BE2C (cell line): ENCODE measurements at regions not wholly inside any gene's neighbourhood (a gene's known extent, or its start where the extent isn't known, plus 50 kb on each side); places are given as distances from the start of the nearest gene placed in this dataset.

Source experiments
- DNase-seq: peaks from one replicate; pipeline ENCODE4 v3.0.0-alpha.2; 2020
- H3K27me3 ChIP-seq: fragments of 250-450 bp; sonication (Bioruptor Pico); 2 replicates; pipeline ENCODE4 v1.5.1; 2020; ENCODE audit warnings: mild to moderate bottlenecking
- H3K36me3 ChIP-seq: fragments of 250-450 bp; sonication (Bioruptor Pico); 2 replicates; pipeline ENCODE4 v1.5.1; 2020; ENCODE audit warnings: mild to moderate bottlenecking
- H3K4me1 ChIP-seq: fragments of 250-450 bp; sonication (Bioruptor Pico); 2 replicates; pipeline ENCODE4 v1.5.1; 2020
- H3K4me3 ChIP-seq: 2 replicates; pipeline ENCODE4 v1.5.1; 2011; ENCODE audit warnings: low read depth, low read length
- H3K9me3 ChIP-seq: fragments of 250-450 bp; sonication (Bioruptor Pico); 2 replicates; pipeline ENCODE4 v1.5.1; 2020
- TF ChIP-seq, protein P1 (sequence below): IDR thresholded peaks from 2 replicates; pipeline ENCODE4 v1.5.1; 2012; ENCODE audit warnings: mild to moderate bottlenecking, low read depth, low read length

GRCh38 chr9:8158574-8158973 lies 359.0 kb upstream of the DMAC1 start:
- no peak for DNase-seq
- H3K27me3 ChIP-seq = no peaks in the 10 kb centered on the region
- TF ChIP-seq, protein P1, sequence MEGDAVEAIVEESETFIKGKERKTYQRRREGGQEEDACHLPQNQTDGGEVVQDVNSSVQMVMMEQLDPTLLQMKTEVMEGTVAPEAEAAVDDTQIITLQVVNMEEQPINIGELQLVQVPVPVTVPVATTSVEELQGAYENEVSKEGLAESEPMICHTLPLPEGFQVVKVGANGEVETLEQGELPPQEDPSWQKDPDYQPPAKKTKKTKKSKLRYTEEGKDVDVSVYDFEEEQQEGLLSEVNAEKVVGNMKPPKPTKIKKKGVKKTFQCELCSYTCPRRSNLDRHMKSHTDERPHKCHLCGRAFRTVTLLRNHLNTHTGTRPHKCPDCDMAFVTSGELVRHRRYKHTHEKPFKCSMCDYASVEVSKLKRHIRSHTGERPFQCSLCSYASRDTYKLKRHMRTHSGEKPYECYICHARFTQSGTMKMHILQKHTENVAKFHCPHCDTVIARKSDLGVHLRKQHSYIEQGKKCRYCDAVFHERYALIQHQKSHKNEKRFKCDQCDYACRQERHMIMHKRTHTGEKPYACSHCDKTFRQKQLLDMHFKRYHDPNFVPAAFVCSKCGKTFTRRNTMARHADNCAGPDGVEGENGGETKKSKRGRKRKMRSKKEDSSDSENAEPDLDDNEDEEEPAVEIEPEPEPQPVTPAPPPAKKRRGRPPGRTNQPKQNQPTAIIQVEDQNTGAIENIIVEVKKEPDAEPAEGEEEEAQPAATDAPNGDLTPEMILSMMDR = no peak
- H3K9me3 ChIP-seq = no peaks in the 10 kb centered on the region; the same call in 1 of the 2 replicates
- peaks cover 20% of the 10 kb centered on the region for H3K4me1 ChIP-seq
- no peak overlapping the region for H3K4me3 ChIP-seq
- no peaks in the 10 kb centered on the region for H3K36me3 ChIP-seq

GRCh38 chr9:8157683-8158324 lies 358.2 kb upstream of the DMAC1 start:
- no peak for DNase-seq
- H3K36me3 ChIP-seq = no peaks in the 10 kb centered on the region
- no peak overlapping the region for H3K4me3 ChIP-seq
- peaks cover 13% of the 10 kb centered on the region for H3K4me1 ChIP-seq
- H3K27me3 ChIP-seq = no peaks in the 10 kb centered on the region
- TF ChIP-seq, protein P1 = no peak
- no peaks in the 10 kb centered on the region; the same call in 1 of the 2 replicates for H3K9me3 ChIP-seq

GRCh38 chr9:8156346-8156745 lies 356.8 kb upstream of the DMAC1 start:
- H3K36me3 ChIP-seq = no peaks in the 10 kb centered on the region
- TF ChIP-seq, protein P1 = no peak
- no peak for DNase-seq
- H3K4me3 ChIP-seq = no peak overlapping the region
- H3K27me3 ChIP-seq = no peaks in the 10 kb centered on the region
- H3K4me1 ChIP-seq = peaks cover 13% of the 10 kb centered on the region
- H3K9me3 ChIP-seq = no peaks in the 10 kb centered on the region; the same call in 1 of the 2 replicates

GRCh38 chr9:8155706-8156105 lies 356.1 kb upstream of the DMAC1 start:
- Histone ChIP-seq H3K4me3 (no peak overlapping the region), H3K4me1 (peaks cover 10% of the 10 kb centered on the region), H3K27me3 (no peaks in the 10 kb centered on the region), H3K9me3 (no peaks in the 10 kb centered on the region), H3K36me3 (no peaks in the 10 kb centered on the region)
- DNase-seq = no peak
- TF ChIP-seq, protein P1 = no peak

GRCh38 chr9:8143677-8144076 lies 344.1 kb upstream of the DMAC1 start:
- TF ChIP-seq, protein P1 = no peak
- Histone ChIP-seq H3K27me3 (no peaks in the 10 kb centered on the region), H3K4me3 (no peak overlapping the region), H3K4me1 (0 out of 2 replicates have a peak, but pooled peaks cover 5% of the 10 kb centered on the region), H3K36me3 (no peaks in the 10 kb centered on the region), H3K9me3 (no peaks in the 10 kb centered on the region)
- no peak for DNase-seq

DNA sequence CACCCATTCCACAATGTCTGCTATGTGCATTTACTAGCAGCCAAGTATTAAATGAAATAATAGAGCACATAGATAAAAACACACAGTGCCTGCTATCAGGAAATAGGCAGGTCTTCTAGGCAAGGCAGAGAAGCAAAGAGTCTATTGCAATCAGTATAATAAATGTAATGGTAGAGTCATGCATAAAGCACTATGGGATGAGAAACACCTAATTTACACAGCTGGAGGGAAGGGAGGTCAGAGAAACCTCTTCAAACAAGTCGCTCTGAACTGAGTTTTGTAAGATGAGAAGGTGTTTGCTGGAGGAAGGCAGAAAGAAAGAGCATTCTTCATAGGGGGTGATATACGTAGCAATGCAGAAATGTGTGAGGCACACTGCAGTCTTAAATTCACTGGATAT lies 341.0 kb upstream of the DMAC1 start:
- no peaks in the 10 kb centered on the region for H3K36me3 ChIP-seq
- TF ChIP-seq, protein P1 = no peak
- DNase-seq = no peak
- H3K9me3 ChIP-seq = no peaks in the 10 kb centered on the region
- H3K4me3 ChIP-seq = no peak overlapping the region
- 0 out of 2 replicates have a peak, but pooled peaks cover 5% of the 10 kb centered on the region for H3K4me1 ChIP-seq
- no peaks in the 10 kb centered on the region for H3K27me3 ChIP-seq
